ENCODE measurements at regions not wholly inside any gene's neighbourhood (a gene's known extent, or its start where the extent isn't known, plus 50 kb on each side); places are given as distances from the start of the nearest gene placed in this dataset.
A peak's percentile ranks its signal among the peaks of the same experiment; 100 is the strongest.

DNA sequence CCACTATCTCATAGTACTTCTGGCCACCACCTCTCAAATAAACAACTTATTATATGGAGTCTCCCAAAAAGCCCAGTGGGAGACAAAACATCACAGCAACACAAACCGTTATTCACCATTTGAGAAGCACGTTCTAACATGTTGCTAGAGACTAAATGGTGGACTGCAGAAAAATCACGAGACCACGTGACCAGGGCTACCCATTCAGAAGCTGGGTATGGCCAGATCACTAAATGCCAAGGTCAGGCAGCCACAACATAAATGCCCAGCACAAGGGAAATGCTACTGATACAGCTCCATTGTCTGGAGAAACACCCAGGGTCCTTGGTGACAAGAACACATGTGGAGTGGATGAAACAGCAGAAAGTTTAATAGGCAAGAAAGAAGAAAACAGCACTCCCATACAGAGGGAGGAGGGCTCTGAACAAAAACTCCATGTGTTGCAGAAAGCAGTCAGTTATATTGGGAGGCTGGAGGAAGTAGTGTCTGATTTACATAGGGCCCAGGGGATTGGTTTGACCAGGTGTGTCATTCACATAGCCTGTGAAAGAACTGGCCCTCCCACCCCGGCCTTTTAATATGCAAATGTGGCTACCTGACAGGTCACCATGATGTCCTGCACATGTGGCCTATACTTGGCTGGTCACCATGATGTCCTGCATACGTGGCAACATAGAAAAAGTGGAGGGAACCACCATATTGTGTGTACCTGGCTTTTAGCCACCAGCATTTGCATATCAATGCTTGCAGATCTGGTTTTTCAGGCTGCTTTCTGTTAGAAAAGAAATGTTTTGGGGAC, 97.2 kb downstream of the TRIM36 start:
- Mint-ChIP-seq H3K9me3 (no peaks in the 10 kb centered on the region), H3K4me1 (ENCODE audit: low read depth) (peaks cover 15% of the 10 kb centered on the region), H3K27me3 (ENCODE audit: insufficient read depth) (peaks cover 15% of the 10 kb centered on the region), H3K36me3 (ENCODE audit: low read depth) (no peaks in the 10 kb centered on the region), H3K4me3 (no peak overlapping the region), H3K27ac (no peak overlapping the region)
- DNase-seq (ENCODE audit: low spot score): no peak
- intact Hi-C loops (cut with micrococcal nuclease): no loop called here

DNA sequence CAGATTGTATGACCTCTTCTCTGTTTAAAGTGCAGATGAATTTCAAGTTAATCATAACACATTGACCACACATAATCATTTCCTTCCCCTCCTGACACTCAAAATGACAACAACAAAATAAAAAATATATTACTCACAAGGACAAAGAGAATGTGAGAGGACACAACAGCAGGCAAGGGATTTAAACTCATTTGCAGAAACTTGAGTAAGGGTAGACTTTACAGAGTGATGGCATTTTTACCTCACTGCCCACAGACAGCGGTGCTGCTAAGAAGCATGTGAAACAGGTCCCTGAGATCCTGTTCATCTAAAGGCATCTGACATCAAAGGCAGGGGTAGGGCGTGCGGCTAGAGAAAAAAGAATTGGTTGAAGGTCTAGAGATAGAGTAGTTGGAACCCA, 99.0 kb downstream of the TRIM36 start:
- no peak overlapping the region for H3K27ac Mint-ChIP-seq
- no peak for DNase-seq (ENCODE audit: low spot score)
- no peaks in the 10 kb centered on the region for H3K36me3 Mint-ChIP-seq (ENCODE audit: low read depth)
- intact Hi-C loops (cut with micrococcal nuclease): no loop called here
- no peak overlapping the region for H3K4me3 Mint-ChIP-seq
- H3K4me1 Mint-ChIP-seq (ENCODE audit: low read depth): peaks cover 15% of the 10 kb centered on the region
- no peaks in the 10 kb centered on the region for H3K9me3 Mint-ChIP-seq
- H3K27me3 Mint-ChIP-seq (ENCODE audit: insufficient read depth): peaks cover 17% of the 10 kb centered on the region

DNA sequence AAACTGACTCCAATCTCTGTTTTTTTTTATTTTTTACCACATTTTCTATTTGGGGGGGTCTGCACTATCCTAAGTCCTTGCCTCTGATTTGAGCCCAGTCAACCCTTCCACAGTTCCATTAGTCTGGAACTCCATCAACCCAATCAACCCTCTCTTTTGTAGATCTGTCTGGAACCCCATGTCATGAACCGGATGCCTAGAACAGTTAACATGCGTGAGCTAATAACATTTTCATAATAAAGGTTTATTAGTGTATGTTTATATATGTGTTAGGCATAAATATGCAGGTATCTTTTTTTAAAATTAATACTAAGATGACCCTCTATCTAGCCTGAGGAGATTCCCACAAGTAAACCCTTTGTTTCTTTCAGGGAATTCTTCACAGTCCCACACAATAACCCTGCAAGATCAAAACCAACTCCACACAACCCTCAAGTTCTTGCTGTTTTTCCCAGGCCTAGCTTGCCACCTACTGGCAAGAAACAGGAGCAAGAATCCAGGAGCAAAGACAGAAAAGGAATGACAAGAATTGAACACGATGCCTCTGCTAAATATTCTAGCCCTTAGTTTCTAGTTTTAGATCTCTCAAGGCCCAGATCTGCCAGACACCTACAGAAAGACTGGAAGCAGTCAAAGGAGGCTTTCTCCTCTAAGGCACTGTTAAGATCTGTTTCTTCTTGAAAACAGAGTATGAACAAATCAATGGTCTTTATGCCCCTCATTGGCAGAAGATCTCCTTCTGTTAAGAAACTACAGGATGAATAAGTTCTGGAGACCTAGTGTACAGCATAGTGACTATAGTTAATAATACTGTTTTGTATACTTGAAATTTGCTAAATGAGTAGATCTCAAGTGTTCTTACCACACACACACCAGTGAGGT, 100.4 kb downstream of the TRIM36 start:
- intact Hi-C loops (cut with micrococcal nuclease): loop anchor here (2.0 kb wide), 2 partner anchors 139 to 1457 kb away; no protein-coding TSS in a partner anchor
- no peak for DNase-seq (ENCODE audit: low spot score)
- Mint-ChIP-seq H3K4me3 (no peak overlapping the region), H3K4me1 (ENCODE audit: low read depth) (peaks cover 15% of the 10 kb centered on the region), H3K27me3 (ENCODE audit: insufficient read depth) (peaks cover 16% of the 10 kb centered on the region), H3K27ac (no peak overlapping the region), H3K9me3 (no peaks in the 10 kb centered on the region), H3K36me3 (ENCODE audit: low read depth) (no peaks in the 10 kb centered on the region)

DNA sequence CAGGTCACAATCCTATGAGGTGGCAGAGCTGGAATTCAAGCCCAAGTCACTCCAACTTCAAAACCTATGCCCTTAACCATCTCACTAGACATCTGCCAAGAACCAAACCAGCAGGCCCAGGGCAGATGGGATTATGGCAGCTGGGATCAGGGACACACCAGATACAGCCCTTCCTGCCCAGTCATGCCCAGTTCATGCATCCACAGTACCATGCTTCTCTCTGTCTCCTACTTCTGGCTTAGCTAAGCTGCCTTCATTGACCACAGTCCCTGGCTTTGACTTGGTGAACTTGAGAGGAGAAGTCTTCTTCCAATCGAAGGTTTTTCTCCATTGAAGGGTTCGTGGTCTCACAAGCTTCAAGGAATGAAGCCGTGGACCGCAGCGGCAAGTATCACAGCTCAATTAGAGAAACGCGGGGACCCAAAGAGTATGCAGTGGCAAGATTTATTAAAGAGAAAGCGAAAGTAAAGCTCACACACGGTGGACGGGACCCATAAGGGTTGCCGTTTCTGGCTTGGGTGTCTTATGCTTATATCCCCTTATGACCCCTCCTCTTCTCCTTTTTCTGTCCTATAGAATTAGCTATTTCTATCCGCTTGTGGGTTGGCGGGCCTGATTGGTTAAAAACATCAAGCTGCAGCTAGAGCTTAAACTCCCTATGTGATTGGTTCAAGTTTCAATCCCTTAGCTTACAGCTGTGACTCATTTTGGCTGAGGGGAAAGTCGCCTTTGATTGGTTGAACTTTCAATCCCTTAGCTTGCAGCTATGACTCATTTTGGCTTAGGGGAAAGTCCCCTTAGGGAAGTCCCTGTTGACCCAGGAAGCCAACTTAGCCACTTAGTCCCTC, 101.2 kb downstream of the TRIM36 start:
- Mint-ChIP-seq H3K4me1 (ENCODE audit: low read depth) (peaks cover 15% of the 10 kb centered on the region), H3K9me3 (no peaks in the 10 kb centered on the region), H3K36me3 (ENCODE audit: low read depth) (no peaks in the 10 kb centered on the region), H3K27ac (no peak overlapping the region), H3K4me3 (no peak overlapping the region), H3K27me3 (ENCODE audit: insufficient read depth) (peaks cover 10% of the 10 kb centered on the region)
- DNase-seq (ENCODE audit: low spot score): peak; percentile 1
- intact Hi-C loops (cut with micrococcal nuclease): loop anchor here (2.0 kb wide), 2 partner anchors 140 to 1456 kb away; no protein-coding TSS in a partner anchor

DNA sequence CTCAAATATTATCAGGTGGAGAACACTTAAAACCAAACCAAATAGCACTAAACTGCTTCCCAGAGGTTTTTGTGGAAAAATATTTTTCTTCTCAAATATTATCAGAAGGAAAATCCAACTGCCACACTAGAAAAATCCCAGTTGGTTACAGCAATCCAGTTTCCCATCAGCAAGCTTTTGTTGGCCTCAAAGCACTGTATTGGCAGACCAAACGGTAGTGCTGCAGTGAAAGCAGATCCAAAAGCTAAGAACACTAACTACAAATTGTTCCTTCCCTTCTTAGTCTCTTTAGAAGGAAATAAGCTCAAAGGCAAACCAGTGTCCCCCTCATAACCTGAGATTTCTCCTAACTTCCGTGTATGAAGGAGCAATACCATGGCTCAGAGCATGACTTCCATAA, 105.3 kb downstream of the TRIM36 start:
- H3K27me3 Mint-ChIP-seq (ENCODE audit: insufficient read depth): peaks cover 6% of the 10 kb centered on the region
- H3K4me1 Mint-ChIP-seq (ENCODE audit: low read depth): peaks cover 11% of the 10 kb centered on the region
- no peaks in the 10 kb centered on the region for H3K36me3 Mint-ChIP-seq (ENCODE audit: low read depth)
- H3K9me3 Mint-ChIP-seq: no peaks in the 10 kb centered on the region
- H3K27ac Mint-ChIP-seq: no peak overlapping the region
- intact Hi-C loops (cut with micrococcal nuclease): no loop called here
- no peak overlapping the region for H3K4me3 Mint-ChIP-seq
- no peak for DNase-seq (ENCODE audit: low spot score)

DNA sequence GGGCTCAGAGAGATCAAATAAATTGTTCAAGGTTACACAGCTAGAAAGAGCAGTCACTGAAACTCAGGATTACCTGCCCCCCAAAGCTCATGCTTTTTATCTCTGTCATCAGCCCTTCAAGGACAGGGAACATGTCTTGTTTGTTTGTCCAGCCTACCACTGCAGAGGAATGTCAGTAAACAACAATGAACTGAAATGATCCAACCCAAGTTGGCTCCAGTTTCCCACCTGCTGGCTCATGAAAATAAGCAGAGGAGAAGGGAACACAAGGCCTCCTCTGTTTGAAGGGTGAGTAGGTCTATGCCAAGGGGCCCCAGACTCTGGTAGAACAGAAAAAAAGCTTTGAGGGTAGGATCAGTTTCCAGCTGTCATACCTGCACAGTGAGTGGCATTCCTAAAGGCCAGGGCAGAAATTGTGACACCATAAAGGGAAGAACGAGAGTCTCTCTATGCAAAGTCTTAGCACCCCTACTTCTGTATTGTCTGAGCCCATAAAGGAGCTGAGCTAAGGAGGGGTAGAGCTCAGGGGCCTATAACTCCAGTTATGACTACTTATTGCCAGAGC, 115.2 kb downstream of the TRIM36 start:
- H3K4me3 Mint-ChIP-seq: no peak overlapping the region
- no peaks in the 10 kb centered on the region for H3K27me3 Mint-ChIP-seq (ENCODE audit: insufficient read depth)
- H3K36me3 Mint-ChIP-seq (ENCODE audit: low read depth): no peaks in the 10 kb centered on the region
- H3K4me1 Mint-ChIP-seq (ENCODE audit: low read depth): no peaks in the 10 kb centered on the region
- intact Hi-C loops (cut with micrococcal nuclease): no loop called here
- no peaks in the 10 kb centered on the region for H3K9me3 Mint-ChIP-seq
- no peak overlapping the region for H3K27ac Mint-ChIP-seq
- no peak for DNase-seq (ENCODE audit: low spot score)

DNA sequence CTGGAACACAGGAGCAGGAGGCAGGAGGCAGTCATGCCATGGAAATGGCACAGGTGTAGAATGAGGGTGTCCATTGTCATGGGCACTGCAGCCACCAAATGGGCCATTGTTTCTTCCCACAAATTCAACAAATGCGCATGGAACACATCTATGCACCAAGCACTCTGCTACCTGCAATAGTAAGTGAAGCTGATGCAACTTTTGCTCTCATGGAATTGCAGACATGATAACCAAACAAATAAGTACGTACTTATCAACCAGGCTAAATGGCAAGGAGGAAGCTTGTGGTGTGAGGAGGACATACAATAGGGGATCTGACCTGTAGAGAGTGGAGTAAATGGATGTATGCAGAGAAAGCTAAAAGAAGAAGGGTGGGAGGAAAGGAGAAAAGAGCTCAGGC, 116.8 kb downstream of the TRIM36 start:
- no peak for DNase-seq (ENCODE audit: low spot score)
- Mint-ChIP-seq H3K36me3 (ENCODE audit: low read depth) (no peaks in the 10 kb centered on the region), H3K4me3 (no peak overlapping the region), H3K4me1 (ENCODE audit: low read depth) (no peaks in the 10 kb centered on the region), H3K9me3 (no peaks in the 10 kb centered on the region), H3K27ac (no peak overlapping the region), H3K27me3 (ENCODE audit: insufficient read depth) (no peaks in the 10 kb centered on the region)
- intact Hi-C loops (cut with micrococcal nuclease): no loop called here

DNA sequence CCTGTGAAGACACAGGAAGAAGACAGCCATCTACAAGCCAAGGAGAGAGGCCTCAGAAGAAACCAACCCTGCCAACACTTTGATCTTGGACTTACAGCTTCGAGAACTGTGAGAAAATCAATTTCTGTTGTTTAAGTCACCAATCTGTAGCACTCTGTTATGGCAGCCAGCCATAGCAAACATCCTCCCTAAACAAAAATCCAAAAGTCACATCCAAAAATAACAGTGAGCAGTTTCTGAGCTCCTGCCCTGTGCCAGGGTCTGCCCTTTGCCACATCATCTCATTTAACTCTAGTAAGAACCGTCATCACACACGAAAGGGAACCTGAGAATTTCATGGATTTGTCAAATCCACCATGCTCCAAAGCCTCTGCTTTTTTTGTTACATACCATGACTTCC, 118.8 kb downstream of the TRIM36 start:
- H3K4me3 Mint-ChIP-seq: no peak overlapping the region
- H3K36me3 Mint-ChIP-seq (ENCODE audit: low read depth): no peaks in the 10 kb centered on the region
- no peaks in the 10 kb centered on the region for H3K9me3 Mint-ChIP-seq

DNA sequence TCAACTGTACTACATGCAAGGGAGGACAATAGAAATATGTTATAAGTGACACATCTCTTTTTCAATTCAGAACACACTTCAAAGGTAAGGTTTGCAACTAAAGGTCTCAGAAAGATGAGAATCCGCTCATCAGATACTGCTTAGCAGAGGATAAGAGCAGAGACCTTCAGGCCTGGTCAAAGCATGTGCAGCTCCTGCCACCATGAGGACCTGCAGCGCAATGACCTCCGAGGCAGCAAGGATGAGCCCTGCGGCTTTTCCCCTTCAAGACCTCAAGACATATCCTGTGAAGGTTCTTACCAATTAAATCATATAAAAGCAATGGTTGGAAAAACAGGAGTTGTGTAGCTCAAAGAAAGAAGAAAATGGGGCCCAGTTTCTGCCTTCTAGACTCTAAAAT, 135.8 kb downstream of the TRIM36 start:
- Mint-ChIP-seq H3K4me3 (no peak overlapping the region), H3K9me3 (peaks cover 22% of the 10 kb centered on the region), H3K36me3 (ENCODE audit: low read depth) (no peaks in the 10 kb centered on the region), H3K27me3 (ENCODE audit: insufficient read depth) (no peaks in the 10 kb centered on the region), H3K4me1 (ENCODE audit: low read depth) (no peaks in the 10 kb centered on the region), H3K27ac (no peak overlapping the region)
- no peak for DNase-seq (ENCODE audit: low spot score)
- intact Hi-C loops (cut with micrococcal nuclease): no loop called here

More for the DNA sequence above, 118.8 kb downstream of the TRIM36 start:
- H3K4me1 Mint-ChIP-seq (ENCODE audit: low read depth): no peaks in the 10 kb centered on the region
- no peaks in the 10 kb centered on the region for H3K27me3 Mint-ChIP-seq (ENCODE audit: insufficient read depth)
- H3K27ac Mint-ChIP-seq: no peak overlapping the region
- no peak for DNase-seq (ENCODE audit: low spot score)
- intact Hi-C loops (cut with micrococcal nuclease): no loop called here

DNA sequence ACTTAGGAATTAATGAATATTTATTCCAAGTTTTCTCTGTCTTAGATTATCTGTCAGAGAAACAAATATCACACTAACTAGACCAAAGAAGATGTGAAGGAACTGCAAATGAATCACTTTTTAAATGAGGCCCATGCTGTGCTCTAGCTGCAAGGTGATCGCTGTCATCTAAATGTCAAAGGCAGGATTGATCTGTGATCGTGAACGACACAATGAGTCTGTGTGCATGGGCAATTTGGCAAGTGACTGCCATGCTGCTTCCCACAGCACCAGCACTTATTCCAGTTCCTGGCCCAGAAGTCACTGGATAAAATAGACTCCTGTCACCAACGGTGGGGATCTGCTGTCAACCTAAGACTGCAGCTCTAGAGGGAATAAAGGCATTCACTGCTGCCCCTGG, 141.2 kb downstream of the TRIM36 start:
- Mint-ChIP-seq H3K36me3 (ENCODE audit: low read depth) (no peaks in the 10 kb centered on the region), H3K4me1 (ENCODE audit: low read depth) (no peaks in the 10 kb centered on the region), H3K4me3 (no peak overlapping the region), H3K27me3 (ENCODE audit: insufficient read depth) (no peaks in the 10 kb centered on the region), H3K27ac (no peak overlapping the region), H3K9me3 (no peaks in the 10 kb centered on the region)
- intact Hi-C loops (cut with micrococcal nuclease): no loop called here
- no peak for DNase-seq (ENCODE audit: low spot score)

DNA sequence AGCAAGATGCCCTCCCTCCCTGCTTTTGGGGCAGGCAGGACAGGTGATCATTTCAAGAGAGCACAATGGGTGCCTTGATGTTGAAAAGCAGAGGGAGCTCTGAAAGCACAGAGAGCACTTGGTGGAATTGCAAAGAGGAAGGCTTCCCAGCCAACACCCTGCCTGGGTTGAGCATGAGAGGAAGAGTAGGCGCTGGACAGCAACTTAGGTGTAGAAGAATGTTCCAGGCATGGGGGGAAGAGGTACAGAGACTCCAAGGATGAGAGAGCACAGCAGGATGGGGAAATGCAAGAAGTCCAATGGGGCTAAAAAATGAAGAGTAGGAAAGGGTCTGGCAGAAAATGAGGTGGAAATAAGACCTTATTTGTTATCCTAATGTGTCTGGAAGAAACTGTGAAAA, 144.8 kb downstream of the TRIM36 start:
- Mint-ChIP-seq H3K4me1 (ENCODE audit: low read depth) (no peaks in the 10 kb centered on the region), H3K27me3 (ENCODE audit: insufficient read depth) (no peaks in the 10 kb centered on the region), H3K27ac (no peak overlapping the region), H3K36me3 (ENCODE audit: low read depth) (no peaks in the 10 kb centered on the region), H3K9me3 (no peaks in the 10 kb centered on the region), H3K4me3 (no peak overlapping the region)
- no peak for DNase-seq (ENCODE audit: low spot score)
- intact Hi-C loops (cut with micrococcal nuclease): no loop called here

DNA sequence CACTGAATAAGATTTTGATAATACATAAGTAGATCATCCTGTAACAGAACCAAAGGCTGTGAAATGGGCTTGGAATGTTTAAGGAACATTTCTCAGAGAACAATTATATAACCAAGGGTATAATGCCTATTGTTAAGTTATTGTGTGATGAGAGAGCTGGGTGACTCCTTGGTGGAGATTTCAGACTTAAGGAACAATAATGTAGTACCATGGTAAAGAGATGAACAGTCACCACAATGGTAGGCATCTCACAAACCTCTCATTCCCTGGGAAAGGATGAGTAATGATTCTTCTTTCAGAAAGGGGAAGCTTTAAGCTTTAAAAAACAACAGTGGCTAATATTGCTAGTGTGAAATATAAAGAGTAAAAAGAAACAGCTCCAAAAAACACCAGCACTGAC, 147.4 kb downstream of the TRIM36 start:
- DNase-seq (ENCODE audit: low spot score): no peak
- Mint-ChIP-seq H3K4me3 (no peak overlapping the region), H3K36me3 (ENCODE audit: low read depth) (no peaks in the 10 kb centered on the region), H3K27me3 (ENCODE audit: insufficient read depth) (no peaks in the 10 kb centered on the region), H3K27ac (no peak overlapping the region), H3K9me3 (no peaks in the 10 kb centered on the region), H3K4me1 (ENCODE audit: low read depth) (no peaks in the 10 kb centered on the region)
- intact Hi-C loops (cut with micrococcal nuclease): no loop called here
